GM18499 (cell line): ENCODE measurements at regions not wholly inside any gene's neighbourhood (a gene's known extent, or its start where the extent isn't known, plus 50 kb on each side); places are given as distances from the start of the nearest gene placed in this dataset.
"Not testable (repeated sequence)": the region's sequence is repeated elsewhere in the genome, so short reads cannot be mapped to it uniquely, and the experiment has no call there.

Experiments
- ATAC-seq: cut with Tn5 transposase; IDR thresholded peaks from one replicate; pipeline ENCODE4 v1.9.1; 2021; ENCODE audit warnings: moderate number of reproducible peaks; ENCODE audit not compliant: insufficient read depth, unreplicated experiment

- no peak for ATAC-seq
Observed at GRCh38 chrX:16067886-16068515, 55.4 kb upstream of the GRPR start.

GRCh38 chrX:16063921-16064320 is 59.4 kb upstream of the GRPR start:
- no peak for ATAC-seq

- ATAC-seq, result no peak
Observed at GRCh38 chrX:16063141-16063540, 60.2 kb upstream of the GRPR start.

- no peak for ATAC-seq
Observed at GRCh38 chrX:16061296-16061695, 62.1 kb upstream of the GRPR start.

- no peak for ATAC-seq
Observed at GRCh38 chrX:16060252-16060651, 63.1 kb upstream of the GRPR start.

- ATAC-seq, result not testable (repeated sequence)
Observed at GRCh38 chrX:16049126-16049525, 74.2 kb upstream of the GRPR start.

- no peak for ATAC-seq
Observed at GRCh38 chrX:16042980-16043379, 80.4 kb upstream of the GRPR start.

- ATAC-seq, result no peak
Observed at GRCh38 chrX:16039834-16040233, 83.5 kb upstream of the GRPR start.

- no peak for ATAC-seq
Observed at GRCh38 chrX:16039363-16039762, 84.0 kb upstream of the GRPR start.

- ATAC-seq, result no peak
Observed at GRCh38 chrX:16033331-16033730, 90.0 kb upstream of the GRPR start.

- no peak for ATAC-seq
Observed at GRCh38 chrX:16028576-16028975, 94.8 kb upstream of the GRPR start.

GRCh38 chrX:16023790-16024734 is 99.3 kb upstream of the GRPR start:
- ATAC-seq, result peak; percentile 94

- ATAC-seq, result no peak
Observed at GRCh38 chrX:16022580-16023200, 100.7 kb upstream of the GRPR start.

- no peak for ATAC-seq
Observed at GRCh38 chrX:16018291-16018690, 105.1 kb upstream of the GRPR start.

- no peak for ATAC-seq
Observed at GRCh38 chrX:16014171-16014570, 109.2 kb upstream of the GRPR start.

- ATAC-seq, result no peak
Observed at GRCh38 chrX:16012250-16012649, 111.1 kb upstream of the GRPR start.

GRCh38 chrX:16005917-16006316 is 117.4 kb upstream of the GRPR start:
- no peak for ATAC-seq

- no peak for ATAC-seq
Observed at GRCh38 chrX:16002185-16002584, 121.2 kb upstream of the GRPR start.

GRCh38 chrX:15998350-15998749 is 125.0 kb upstream of the GRPR start:
- no peak for ATAC-seq

- no peak for ATAC-seq
Observed at GRCh38 chrX:15989716-15990115, 133.6 kb upstream of the GRPR start.
